NCI-H187 treated with DMSO at 0.1 percent for 48 hours (cell line): ENCODE measurements at regions not wholly inside any gene's neighbourhood (a gene's known extent, or its start where the extent isn't known, plus 50 kb on each side); places are given as distances from the start of the nearest gene placed in this dataset.
"Not testable (repeated sequence)": the region's sequence is repeated elsewhere in the genome, so short reads cannot be mapped to it uniquely, and the experiment has no call there.

Source experiments
- DNase-seq: peaks from one replicate; lab custom pipeline; 2025; lab: John Stamatoyannopoulos, UW

GRCh38 chr5:125478599-125478998 lies 732.2 kb upstream of the ZNF608 start:
- no peak for DNase-seq

- peak; percentile 40 for DNase-seq
These were observed 734.5 kb upstream of the ZNF608 start for GRCh38 chr5:125480911-125481310.

GRCh38 chr5:125481506-125482465 lies 735.3 kb upstream of the ZNF608 start:
- DNase-seq, result no peak

- DNase-seq, result no peak
These were observed 737.2 kb upstream of the ZNF608 start for GRCh38 chr5:125483609-125484008.

- no peak for DNase-seq
These were observed 737.9 kb upstream of the ZNF608 start for GRCh38 chr5:125484272-125484741.

GRCh38 chr5:125484742-125485641 lies 738.6 kb upstream of the ZNF608 start:
- DNase-seq, result peak; percentile 97

GRCh38 chr5:125485771-125486170 lies 739.3 kb upstream of the ZNF608 start:
- DNase-seq, result no peak

- no peak for DNase-seq
These were observed 740.2 kb upstream of the ZNF608 start for GRCh38 chr5:125486634-125487033.

- DNase-seq, result no peak
These were observed 740.8 kb upstream of the ZNF608 start for GRCh38 chr5:125487231-125487630.

GRCh38 chr5:125487652-125488051 lies 741.2 kb upstream of the ZNF608 start:
- not testable (repeated sequence) for DNase-seq

- DNase-seq, result no peak
These were observed 742.7 kb upstream of the ZNF608 start for GRCh38 chr5:125489146-125489545.

GRCh38 chr5:125491986-125492492 lies 745.6 kb upstream of the ZNF608 start:
- DNase-seq, result no peak

GRCh38 chr5:125492977-125493376 lies 746.5 kb upstream of the ZNF608 start:
- no peak for DNase-seq

GRCh38 chr5:125496393-125496792 lies 750.0 kb upstream of the ZNF608 start:
- DNase-seq, result no peak

GRCh38 chr5:125497651-125498050 lies 751.2 kb upstream of the ZNF608 start:
- DNase-seq, result no peak

GRCh38 chr5:125499636-125500332 lies 753.3 kb upstream of the ZNF608 start:
- no peak for DNase-seq

GRCh38 chr5:125501396-125501795 lies 755.0 kb upstream of the ZNF608 start:
- DNase-seq, result no peak

- no peak for DNase-seq
These were observed 757.5 kb upstream of the ZNF608 start for GRCh38 chr5:125503946-125504345.

- no peak for DNase-seq
These were observed 758.7 kb upstream of the ZNF608 start for GRCh38 chr5:125505115-125505514.

GRCh38 chr5:125506124-125506523 lies 759.7 kb upstream of the ZNF608 start:
- DNase-seq, result no peak

GRCh38 chr5:125508225-125508624 lies 761.8 kb upstream of the ZNF608 start:
- DNase-seq, result no peak

GRCh38 chr5:125510651-125511050 lies 764.2 kb upstream of the ZNF608 start:
- no peak for DNase-seq
